Amygdala (tissue), 56 donors: ENCODE measurements at regions not wholly inside any gene's neighbourhood (a gene's known extent, or its start where the extent isn't known, plus 50 kb on each side); places are given as distances from the start of the nearest gene placed in this dataset.
"Not testable (repeated sequence)": the region's sequence is repeated elsewhere in the genome, so short reads cannot be mapped to it uniquely, and the experiment has no call there.

Source experiments
- DNase-seq, 56 donors: peaks; one replicate each; lab custom pipeline; 2025; lab: John Stamatoyannopoulos, UW

- no peak for DNase-seq
These were observed 149.8 kb upstream of the PALMD start for GRCh38 chr1:99496067-99496466.

GRCh38 chr1:99497690-99498089 is 148.2 kb upstream of the PALMD start:
- DNase-seq, result no peak

- no peak for DNase-seq
These were observed 145.4 kb upstream of the PALMD start for GRCh38 chr1:99500541-99500940.

GRCh38 chr1:99501871-99502270 is 144.0 kb upstream of the PALMD start:
- no peak for DNase-seq

- DNase-seq, result no peak
These were observed 143.5 kb upstream of the PALMD start for GRCh38 chr1:99502400-99502799.

GRCh38 chr1:99503276-99503747 is 142.6 kb upstream of the PALMD start:
- no peak for DNase-seq

- no peak for DNase-seq
These were observed 141.6 kb upstream of the PALMD start for GRCh38 chr1:99504287-99504686.

GRCh38 chr1:99506631-99507030 is 139.3 kb upstream of the PALMD start:
- DNase-seq, result no peak

- DNase-seq, result not testable (repeated sequence)
These were observed 138.5 kb upstream of the PALMD start for GRCh38 chr1:99507446-99507845.

GRCh38 chr1:99507906-99508732 is 137.8 kb upstream of the PALMD start:
- no peak for DNase-seq

- not testable (repeated sequence) for DNase-seq
These were observed 137.0 kb upstream of the PALMD start for GRCh38 chr1:99508733-99509445.

- not testable (repeated sequence) for DNase-seq
These were observed 130.9 kb upstream of the PALMD start for GRCh38 chr1:99514823-99515552.

- DNase-seq, result no peak
These were observed 129.8 kb upstream of the PALMD start for GRCh38 chr1:99516141-99516540.

GRCh38 chr1:99520121-99520520 is 125.8 kb upstream of the PALMD start:
- DNase-seq, result no peak

- DNase-seq, result no peak
These were observed 120.6 kb upstream of the PALMD start for GRCh38 chr1:99525331-99525730.

GRCh38 chr1:99527078-99527477 is 118.8 kb upstream of the PALMD start:
- no peak for DNase-seq

GRCh38 chr1:99527545-99527944 is 118.4 kb upstream of the PALMD start:
- DNase-seq, result no peak

- no peak for DNase-seq
These were observed 116.9 kb upstream of the PALMD start for GRCh38 chr1:99529002-99529401.

- no peak for DNase-seq
These were observed 114.2 kb upstream of the PALMD start for GRCh38 chr1:99531578-99532275.

GRCh38 chr1:99532276-99532580 is 113.7 kb upstream of the PALMD start:
- no peak for DNase-seq
